Gastroesophageal sphincter (tissue), 4 donors: ENCODE measurements at regions not wholly inside any gene's neighbourhood (a gene's known extent, or its start where the extent isn't known, plus 50 kb on each side); places are given as distances from the start of the nearest gene placed in this dataset.

Source experiments
- ATAC-seq: fragments of 150-250 bp; one replicate; pipeline ENCODE4 v1.9.1; 2016; ENCODE audit warnings: mild to moderate bottlenecking, moderate library complexity
- H3K27ac ChIP-seq, 4 donors: fragments of 200-600 bp; sonication (generic) in 3 of 4; 1 replicate in 3 of 4; 2 replicates in 1 of 4; pipeline ENCODE4 v1.5.1; 2016 to 2019
- H3K27me3 ChIP-seq: fragments of 200-600 bp; sonication (generic); one replicate; pipeline ENCODE4 v1.5.1; 2019
- H3K36me3 ChIP-seq, 2 donors: fragments of 200-600 bp; sonication (generic); one replicate each; pipeline ENCODE4 v1.5.1; 2019; ENCODE audit warnings: control low read depth in 1 of 2
- H3K4me1 ChIP-seq, 3 donors: fragments of 200-600 bp; sonication (generic); 1 replicate in 2 of 3; 2 replicates in 1 of 3; pipeline ENCODE4 v1.5.1; 2016 to 2019; ENCODE audit warnings: control low read depth in 2 of 3
- H3K4me3 ChIP-seq, 2 donors: fragments of 200-600 bp; sonication (generic); one replicate each; pipeline ENCODE4 v1.5.1; 2019; ENCODE audit warnings: mild to moderate bottlenecking in 1 of 2, moderate library complexity in 1 of 2
- H3K9me3 ChIP-seq, 3 donors: fragments of 200-600 bp; sonication (generic); one replicate each; pipeline ENCODE4 v1.5.1; 2017 to 2019; ENCODE audit warnings: control low read depth in 2 of 3
- EP300 ChIP-seq: sonication (generic); formaldehyde crosslinking; IDR thresholded peaks from one replicate; pipeline ENCODE4 v1.6.1; 2017; ENCODE audit warnings: antibody characterized with exemption, mild to moderate bottlenecking
- POLR2A ChIP-seq, 2 donors: fragments of 450-650 bp; IDR thresholded peaks; one replicate each; pipeline ENCODE4 v1.6.1; 2017; ENCODE audit warnings: antibody characterized with exemption in 2 of 2, mild to moderate bottlenecking in 2 of 2, moderate library complexity in 1 of 2
- POLR2AphosphoS5 ChIP-seq: sonication (generic); formaldehyde crosslinking; IDR thresholded peaks from one replicate; pipeline ENCODE4 v1.6.1; 2017; ENCODE audit warnings: antibody characterized with exemption
- WGBS, 2 donors: methylation state at CpG; one replicate each; pipeline ENCODE4 v1.1.5; 2018; ENCODE audit warnings: low coverage in 1 of 2; 5-methylcytosine and 5-hydroxymethylcytosine counted together
- TF ChIP-seq, protein P1 (sequence below), 4 experiments: fragments of 200-600 bp in 2 of 4; fragments of 450-650 bp in 2 of 4; sonication (generic) in 1 of 4; IDR thresholded peaks; one replicate each; pipeline ENCODE4 v1.5.1; 2017 to 2019; ENCODE audit warnings: antibody characterized with exemption in 4 of 4, mild to moderate bottlenecking in 2 of 4, moderate library complexity in 2 of 4

GRCh38 chr9:20084125-20084524 is 295.3 kb upstream of the SLC24A2 start:
- TF ChIP-seq POLR2AphosphoS5 (no peak), POLR2A (IDR thresholded peaks at IDR 0.05) (no peak), EP300 (no peak)
- H3K27me3 ChIP-seq = no peaks in the 10 kb centered on the region
- 6 to 54% methylated on average over 2 of the region's 2 CpGs for WGBS, 2 donors
- no peaks in the 10 kb centered on the region for H3K9me3 ChIP-seq
- no peak for ATAC-seq
- no peak overlapping the region for H3K27ac ChIP-seq
- no peaks in the 10 kb centered on the region for H3K36me3 ChIP-seq
- H3K4me3 ChIP-seq = no peak overlapping the region
- no peaks in the 10 kb centered on the region for H3K4me1 ChIP-seq

DNA sequence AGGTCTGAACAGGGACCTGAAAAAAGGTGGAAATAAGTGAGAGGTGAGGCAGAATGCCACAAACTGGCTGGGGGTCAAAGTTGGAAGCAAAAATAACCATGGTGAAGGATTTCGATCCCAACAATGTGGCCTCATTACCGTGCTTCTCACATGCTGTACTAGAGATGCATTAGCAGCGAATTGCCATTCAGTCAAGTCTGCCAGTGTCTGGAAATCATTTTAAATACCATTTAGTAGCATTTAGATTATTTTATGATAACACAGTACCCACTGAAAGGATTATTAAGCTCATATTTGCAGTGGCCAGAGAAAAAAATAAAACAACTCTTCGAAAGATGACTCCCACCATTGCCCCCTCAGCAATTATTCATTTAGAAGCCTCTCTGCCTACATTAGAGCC is 294.6 kb upstream of the SLC24A2 start:
- no peak for ATAC-seq
- no peaks in the 10 kb centered on the region for H3K9me3 ChIP-seq
- no peaks in the 10 kb centered on the region for H3K27me3 ChIP-seq
- no peaks in the 10 kb centered on the region for H3K36me3 ChIP-seq
- H3K4me3 ChIP-seq = no peak overlapping the region
- H3K4me1 ChIP-seq = no peaks in the 10 kb centered on the region
- WGBS, 2 donors = 85 to 97% methylated on average over 4 of the region's 4 CpGs
- no peak for TF ChIP-seq POLR2AphosphoS5
- H3K27ac ChIP-seq = no peak overlapping the region

DNA sequence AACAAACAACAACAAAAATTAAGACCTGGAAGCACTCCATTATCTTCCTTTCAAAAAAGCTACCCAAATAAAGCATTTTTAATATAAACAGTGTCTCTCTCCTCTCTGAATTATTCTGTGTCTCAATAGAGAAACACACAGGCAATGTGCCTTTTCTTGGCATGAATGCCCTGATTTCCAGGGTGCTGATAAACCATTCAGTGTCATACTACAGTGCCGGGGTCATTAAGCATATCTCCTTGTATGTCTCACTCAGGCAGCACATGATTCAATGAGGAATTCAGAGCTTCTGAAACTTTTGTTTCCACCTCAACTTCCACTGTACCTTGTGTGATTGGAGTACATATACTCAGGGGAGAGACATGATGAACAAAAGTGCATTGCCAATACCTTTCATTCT is 294.0 kb upstream of the SLC24A2 start:
- ATAC-seq = no peak
- no peak overlapping the region for H3K27ac ChIP-seq
- H3K27me3 ChIP-seq = no peaks in the 10 kb centered on the region
- H3K9me3 ChIP-seq = no peaks in the 10 kb centered on the region
- TF ChIP-seq, protein P1, sequence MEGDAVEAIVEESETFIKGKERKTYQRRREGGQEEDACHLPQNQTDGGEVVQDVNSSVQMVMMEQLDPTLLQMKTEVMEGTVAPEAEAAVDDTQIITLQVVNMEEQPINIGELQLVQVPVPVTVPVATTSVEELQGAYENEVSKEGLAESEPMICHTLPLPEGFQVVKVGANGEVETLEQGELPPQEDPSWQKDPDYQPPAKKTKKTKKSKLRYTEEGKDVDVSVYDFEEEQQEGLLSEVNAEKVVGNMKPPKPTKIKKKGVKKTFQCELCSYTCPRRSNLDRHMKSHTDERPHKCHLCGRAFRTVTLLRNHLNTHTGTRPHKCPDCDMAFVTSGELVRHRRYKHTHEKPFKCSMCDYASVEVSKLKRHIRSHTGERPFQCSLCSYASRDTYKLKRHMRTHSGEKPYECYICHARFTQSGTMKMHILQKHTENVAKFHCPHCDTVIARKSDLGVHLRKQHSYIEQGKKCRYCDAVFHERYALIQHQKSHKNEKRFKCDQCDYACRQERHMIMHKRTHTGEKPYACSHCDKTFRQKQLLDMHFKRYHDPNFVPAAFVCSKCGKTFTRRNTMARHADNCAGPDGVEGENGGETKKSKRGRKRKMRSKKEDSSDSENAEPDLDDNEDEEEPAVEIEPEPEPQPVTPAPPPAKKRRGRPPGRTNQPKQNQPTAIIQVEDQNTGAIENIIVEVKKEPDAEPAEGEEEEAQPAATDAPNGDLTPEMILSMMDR (IDR thresholded peaks at IDR 0.05) = no peak
- TF ChIP-seq EP300 (no peak), POLR2A (IDR thresholded peaks at IDR 0.05) (no peak), POLR2AphosphoS5 (no peak)
- H3K4me3 ChIP-seq = no peak overlapping the region
- no peaks in the 10 kb centered on the region for H3K36me3 ChIP-seq
- no peaks in the 10 kb centered on the region for H3K4me1 ChIP-seq
- WGBS, 2 donors = 36 to 80% methylated on average over 1 of the region's 1 CpG

GRCh38 chr9:20082406-20082805 is 293.6 kb upstream of the SLC24A2 start:
- WGBS, 2 donors = 76 to 100% methylated on average over 2 to 3 of the region's 3 CpGs
- no peaks in the 10 kb centered on the region for H3K27me3 ChIP-seq
- H3K27ac ChIP-seq = no peak overlapping the region
- no peaks in the 10 kb centered on the region for H3K4me1 ChIP-seq
- TF ChIP-seq, protein P1 (IDR thresholded peaks at IDR 0.05) = no peak
- no peak for TF ChIP-seq POLR2AphosphoS5
- no peak for TF ChIP-seq POLR2A (IDR thresholded peaks at IDR 0.05)
- TF ChIP-seq EP300 = no peak
- no peaks in the 10 kb centered on the region for H3K36me3 ChIP-seq
- ATAC-seq = no peak
- no peak overlapping the region for H3K4me3 ChIP-seq
- no peaks in the 10 kb centered on the region for H3K9me3 ChIP-seq

DNA sequence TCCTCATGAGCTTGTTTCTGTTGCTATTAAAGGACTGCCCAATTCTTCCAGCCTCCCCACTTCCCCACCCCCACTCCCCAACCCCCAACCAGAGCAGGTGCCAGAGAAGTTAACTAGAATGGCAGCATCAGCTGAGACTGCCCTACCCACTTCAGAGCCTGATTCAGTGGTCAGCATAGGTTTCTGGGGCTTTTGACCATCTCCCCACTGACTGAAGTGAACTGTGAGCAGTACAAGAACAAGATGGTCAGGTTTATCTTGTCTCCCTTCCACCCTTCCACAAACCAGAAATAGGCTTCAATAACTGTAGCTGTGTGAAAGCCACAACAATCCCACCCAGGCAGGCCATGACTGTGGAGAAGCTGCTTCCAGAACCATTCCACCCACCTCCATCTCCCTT is 289.4 kb upstream of the SLC24A2 start:
- H3K4me1 ChIP-seq = no peaks in the 10 kb centered on the region
- H3K9me3 ChIP-seq = no peaks in the 10 kb centered on the region
- no peak for ATAC-seq
- H3K27ac ChIP-seq = no peak overlapping the region
- no peaks in the 10 kb centered on the region for H3K27me3 ChIP-seq
- TF ChIP-seq POLR2A (IDR thresholded peaks at IDR 0.05) = no peak
- no peak for TF ChIP-seq EP300
- TF ChIP-seq, protein P1 (IDR thresholded peaks at IDR 0.05) = no peak
- TF ChIP-seq POLR2AphosphoS5 = no peak
- no peaks in the 10 kb centered on the region for H3K36me3 ChIP-seq
- H3K4me3 ChIP-seq = no peak overlapping the region

DNA sequence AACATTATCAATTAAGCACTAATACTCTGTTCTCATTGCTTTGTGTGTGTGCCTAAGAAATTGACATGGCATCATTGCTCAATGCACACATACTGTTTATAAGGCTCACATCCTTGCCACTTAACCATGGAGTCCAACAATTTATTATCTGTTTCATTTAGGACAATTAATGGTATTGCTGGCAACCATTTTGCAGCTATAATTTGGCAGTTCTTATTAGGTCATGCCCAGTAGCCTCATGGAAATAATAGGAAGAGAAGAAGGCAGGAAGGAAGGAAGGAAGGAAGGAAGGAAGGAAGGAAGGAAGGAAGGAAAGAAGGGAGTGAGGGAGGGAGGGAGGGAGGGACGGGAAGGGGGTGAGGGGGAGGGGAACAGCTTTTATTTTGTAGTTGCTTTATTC is 285.5 kb upstream of the SLC24A2 start:
- WGBS, 2 donors = 67% methylated on average over 1 of the region's 1 CpG; no CpG with 5 or more reads in 1 of the 2 donors
- Histone ChIP-seq H3K27me3 (no peaks in the 10 kb centered on the region), H3K27ac (no peak overlapping the region), H3K36me3 (no peaks in the 10 kb centered on the region), H3K9me3 (no peaks in the 10 kb centered on the region), H3K4me3 (no peak overlapping the region), H3K4me1 (no peaks in the 10 kb centered on the region)
- ATAC-seq = no peak
- TF ChIP-seq, protein P1 (IDR thresholded peaks at IDR 0.05) = no peak
- no peak for TF ChIP-seq POLR2A (IDR thresholded peaks at IDR 0.05)
